ENCODE measurements at regions not wholly inside any gene's neighbourhood (a gene's known extent, or its start where the extent isn't known, plus 50 kb on each side); places are given as distances from the start of the nearest gene placed in this dataset.
A peak's percentile ranks its signal among the peaks of the same experiment; 100 is the strongest.

DNA sequence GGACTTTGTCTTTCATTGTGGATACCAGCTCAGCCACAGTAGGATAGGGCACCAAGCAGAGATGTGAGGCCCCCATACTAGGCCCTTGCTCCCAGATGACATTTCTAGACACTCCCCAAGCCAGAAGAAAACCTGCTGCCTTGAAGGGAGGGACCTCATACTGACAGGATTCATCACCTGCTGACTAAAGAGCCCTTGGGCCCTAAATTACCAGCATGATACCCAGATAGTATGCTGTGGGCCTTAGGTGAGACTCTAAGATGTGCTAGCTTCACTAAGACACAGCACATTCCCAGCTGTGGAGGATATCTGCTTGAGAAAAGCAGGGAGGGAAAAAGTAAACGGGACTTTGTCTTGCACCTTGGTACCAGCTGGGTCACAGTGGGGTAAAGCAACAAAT lies 324.0 kb downstream of the TBL1XR1 start:
- TF ChIP-seq YY1 (IDR thresholded peaks at IDR 0.05; ENCODE audit: insufficient read depth, insufficient read length) (no peak), ZNF274 (IDR thresholded peaks at IDR 0.05; ENCODE audit: low read depth, low read length) (no peak), SUZ12 (IDR thresholded peaks at IDR 0.05; ENCODE audit: extremely low read depth, insufficient read depth, insufficient read length) (no peak)
- Histone ChIP-seq H3K4me1 (ENCODE audit: insufficient read depth, insufficient read length) (no peaks in the 10 kb centered on the region), H3K9me3 (ENCODE audit: insufficient read depth, low read length) (peaks cover 4% of the 10 kb centered on the region; the same call in 1 of the 2 replicates), H3K9ac (ENCODE audit: insufficient read length, low read depth) (no peak overlapping the region), H3K27me3 (ENCODE audit: insufficient read depth, insufficient read length) (no peaks in the 10 kb centered on the region), H3K4me3 (ENCODE audit: insufficient read length, low read depth) (no peak overlapping the region), H3K36me3 (ENCODE audit: insufficient read depth, insufficient read length, low read length) (no peaks in the 10 kb centered on the region)
- no peak for DNase-seq (ENCODE audit: low read depth, low spot score)

DNA sequence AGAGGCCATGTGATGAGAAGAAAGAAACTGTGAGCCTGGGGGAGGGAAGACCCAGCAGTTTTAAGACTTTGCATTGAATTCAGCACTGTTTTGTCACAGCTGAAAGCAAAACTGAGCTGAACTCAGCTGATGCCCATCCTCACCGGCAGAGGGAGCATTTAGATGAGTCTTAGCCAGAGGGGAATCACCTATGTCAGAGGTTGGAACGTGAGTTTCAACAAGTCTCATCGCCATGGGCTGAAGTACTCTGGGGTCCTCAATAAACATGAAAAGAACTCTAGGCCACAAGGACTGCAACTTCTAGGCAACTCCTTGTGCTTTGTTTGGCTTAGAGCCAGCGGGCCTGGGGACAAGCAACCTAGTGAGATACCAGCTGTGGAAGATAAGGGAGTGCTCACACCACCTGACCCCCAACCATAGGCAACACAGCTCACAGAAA lies 324.5 kb downstream of the TBL1XR1 start:
- Histone ChIP-seq H3K27me3 (ENCODE audit: insufficient read depth, insufficient read length) (no peaks in the 10 kb centered on the region), H3K4me1 (ENCODE audit: insufficient read depth, insufficient read length) (no peaks in the 10 kb centered on the region), H3K9me3 (ENCODE audit: insufficient read depth, low read length) (peaks cover 4% of the 10 kb centered on the region; the same call in 1 of the 2 replicates), H3K4me3 (ENCODE audit: insufficient read length, low read depth) (no peak overlapping the region), H3K36me3 (ENCODE audit: insufficient read depth, insufficient read length, low read length) (no peaks in the 10 kb centered on the region), H3K9ac (ENCODE audit: insufficient read length, low read depth) (no peak overlapping the region)
- no peak for TF ChIP-seq ZNF274 (IDR thresholded peaks at IDR 0.05; ENCODE audit: low read depth, low read length)
- no peak for TF ChIP-seq SUZ12 (IDR thresholded peaks at IDR 0.05; ENCODE audit: extremely low read depth, insufficient read depth, insufficient read length)
- TF ChIP-seq YY1 (IDR thresholded peaks at IDR 0.05; ENCODE audit: insufficient read depth, insufficient read length), result no peak
- peak; percentile 60 for DNase-seq (ENCODE audit: low read depth, low spot score)

DNA sequence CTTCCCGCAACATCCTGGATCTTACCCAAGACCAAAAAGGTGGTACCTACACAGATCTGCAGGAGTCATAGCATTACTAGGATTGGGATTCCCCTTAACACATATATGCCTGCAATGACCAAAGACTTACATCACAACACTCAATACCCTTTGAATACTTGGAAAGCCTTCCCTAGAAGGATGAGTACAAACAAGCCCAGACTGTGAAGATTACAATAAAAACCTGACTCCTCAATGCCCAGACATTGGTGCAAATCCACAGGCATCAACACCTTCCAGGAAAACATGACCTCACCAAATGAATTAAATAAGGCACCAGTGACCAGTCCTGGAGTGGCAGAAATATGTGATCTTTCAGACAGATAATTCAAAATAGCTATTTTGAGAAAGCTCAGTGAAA lies 326.8 kb downstream of the TBL1XR1 start:
- Histone ChIP-seq H3K4me1 (ENCODE audit: insufficient read depth, insufficient read length) (no peaks in the 10 kb centered on the region), H3K27me3 (ENCODE audit: insufficient read depth, insufficient read length) (no peaks in the 10 kb centered on the region), H3K9me3 (ENCODE audit: insufficient read depth, low read length) (peaks cover 4% of the 10 kb centered on the region; the same call in 1 of the 2 replicates), H3K4me3 (ENCODE audit: insufficient read length, low read depth) (no peak overlapping the region), H3K36me3 (ENCODE audit: insufficient read depth, insufficient read length, low read length) (no peaks in the 10 kb centered on the region), H3K9ac (ENCODE audit: insufficient read length, low read depth) (no peak overlapping the region)
- DNase-seq (ENCODE audit: low read depth, low spot score), result no peak
- TF ChIP-seq YY1 (IDR thresholded peaks at IDR 0.05; ENCODE audit: insufficient read depth, insufficient read length) (no peak), SUZ12 (IDR thresholded peaks at IDR 0.05; ENCODE audit: extremely low read depth, insufficient read depth, insufficient read length) (no peak)

DNA sequence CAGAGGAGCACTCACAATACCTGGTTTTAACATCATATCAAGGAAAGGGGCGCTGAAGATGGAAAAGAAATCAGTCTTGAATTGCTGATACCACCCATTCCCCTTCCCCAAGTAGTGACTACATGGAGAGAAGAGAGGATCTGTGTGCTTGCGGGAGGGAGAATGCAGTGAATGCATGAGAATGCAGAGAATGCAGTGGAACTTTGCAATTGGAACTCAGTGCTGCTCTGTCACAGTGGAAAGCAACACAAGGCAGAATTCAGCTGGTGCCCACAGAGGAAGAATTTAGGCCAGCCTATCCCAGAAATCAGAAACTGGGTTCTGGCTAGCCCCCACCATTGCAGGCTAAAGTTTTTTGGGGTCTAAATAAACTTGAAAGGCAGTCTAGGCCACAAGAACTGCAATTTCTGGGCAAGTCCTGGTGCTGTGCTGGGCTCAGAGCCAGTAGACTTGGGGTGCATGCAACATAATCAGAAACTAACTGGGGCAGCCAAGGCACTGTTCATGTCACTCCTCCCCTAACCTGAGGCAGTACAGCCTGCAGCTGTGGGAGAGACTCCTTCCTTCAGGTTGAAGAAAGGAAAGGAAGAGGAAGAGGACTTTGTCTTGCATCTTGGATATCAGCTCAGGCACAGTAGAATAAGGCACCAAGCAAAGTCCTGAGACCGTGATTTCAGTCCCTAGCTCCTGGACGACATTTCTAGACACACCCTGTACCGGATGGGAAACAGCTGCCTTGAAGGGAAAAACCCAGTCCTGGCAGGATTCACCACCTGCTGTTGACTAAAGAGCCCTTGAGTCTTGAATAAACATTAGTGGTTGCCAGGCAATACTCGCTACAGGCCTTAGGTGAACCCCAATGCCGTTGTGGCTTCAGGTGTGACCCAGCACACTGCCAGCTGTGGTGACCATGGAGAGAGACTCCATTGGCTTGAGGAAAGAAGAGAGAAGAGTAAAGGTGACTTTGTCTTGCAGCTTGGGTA lies 329.3 kb downstream of the TBL1XR1 start:
- H3K4me1 ChIP-seq (ENCODE audit: insufficient read depth, insufficient read length), result no peaks in the 10 kb centered on the region
- no peaks in the 10 kb centered on the region for H3K27me3 ChIP-seq (ENCODE audit: insufficient read depth, insufficient read length)
- H3K9ac ChIP-seq (ENCODE audit: insufficient read length, low read depth), result no peak overlapping the region
- H3K9me3 ChIP-seq (ENCODE audit: insufficient read depth, low read length), result peaks cover 4% of the 10 kb centered on the region; the same call in 1 of the 2 replicates
- TF ChIP-seq YY1 (IDR thresholded peaks at IDR 0.05; ENCODE audit: insufficient read depth, insufficient read length) (no peak), ZNF274 (IDR thresholded peaks at IDR 0.05; ENCODE audit: low read depth, low read length) (no peak), SUZ12 (IDR thresholded peaks at IDR 0.05; ENCODE audit: extremely low read depth, insufficient read depth, insufficient read length) (no peak)
- no peak overlapping the region for H3K4me3 ChIP-seq (ENCODE audit: insufficient read length, low read depth)
- no peaks in the 10 kb centered on the region for H3K36me3 ChIP-seq (ENCODE audit: insufficient read depth, insufficient read length, low read length)
- DNase-seq (ENCODE audit: low read depth, low spot score), result peak; percentile 18

- Histone ChIP-seq H3K4me1 (ENCODE audit: insufficient read depth, insufficient read length) (no peaks in the 10 kb centered on the region), H3K9me3 (ENCODE audit: insufficient read depth, low read length) (peaks cover 12% of the 10 kb centered on the region), H3K4me3 (ENCODE audit: insufficient read length, low read depth) (no peak overlapping the region), H3K36me3 (ENCODE audit: insufficient read depth, insufficient read length, low read length) (no peaks in the 10 kb centered on the region), H3K27me3 (ENCODE audit: insufficient read depth, insufficient read length) (no peaks in the 10 kb centered on the region), H3K9ac (ENCODE audit: insufficient read length, low read depth) (no peak overlapping the region)
- DNase-seq (ENCODE audit: low read depth, low spot score), result no peak
- no peak for TF ChIP-seq SUZ12 (IDR thresholded peaks at IDR 0.05; ENCODE audit: extremely low read depth, insufficient read depth, insufficient read length)
- no peak for TF ChIP-seq YY1 (IDR thresholded peaks at IDR 0.05; ENCODE audit: insufficient read depth, insufficient read length)
- TF ChIP-seq ZNF274 (IDR thresholded peaks at IDR 0.05; ENCODE audit: low read depth, low read length), result no peak
Measured at GRCh38 chr3:176861137-176861536, 336.1 kb downstream of the TBL1XR1 start.

GRCh38 chr3:176856721-176857120 lies 340.6 kb downstream of the TBL1XR1 start:
- no peak for TF ChIP-seq SUZ12 (IDR thresholded peaks at IDR 0.05; ENCODE audit: extremely low read depth, insufficient read depth, insufficient read length)
- no peak for TF ChIP-seq ZNF274 (IDR thresholded peaks at IDR 0.05; ENCODE audit: low read depth, low read length)
- no peak for TF ChIP-seq YY1 (IDR thresholded peaks at IDR 0.05; ENCODE audit: insufficient read depth, insufficient read length)
- Histone ChIP-seq H3K27me3 (ENCODE audit: insufficient read depth, insufficient read length) (no peaks in the 10 kb centered on the region), H3K9ac (ENCODE audit: insufficient read length, low read depth) (no peak overlapping the region), H3K9me3 (ENCODE audit: insufficient read depth, low read length) (peaks cover 12% of the 10 kb centered on the region), H3K4me1 (ENCODE audit: insufficient read depth, insufficient read length) (no peaks in the 10 kb centered on the region), H3K4me3 (ENCODE audit: insufficient read length, low read depth) (no peak overlapping the region), H3K36me3 (ENCODE audit: insufficient read depth, insufficient read length, low read length) (no peaks in the 10 kb centered on the region)
- no peak for DNase-seq (ENCODE audit: low read depth, low spot score)

GRCh38 chr3:176855901-176856486 lies 341.3 kb downstream of the TBL1XR1 start:
- Histone ChIP-seq H3K9me3 (ENCODE audit: insufficient read depth, low read length) (peaks cover 6% of the 10 kb centered on the region), H3K4me3 (ENCODE audit: insufficient read length, low read depth) (no peak overlapping the region), H3K36me3 (ENCODE audit: insufficient read depth, insufficient read length, low read length) (no peaks in the 10 kb centered on the region), H3K9ac (ENCODE audit: insufficient read length, low read depth) (no peak overlapping the region), H3K4me1 (ENCODE audit: insufficient read depth, insufficient read length) (no peaks in the 10 kb centered on the region), H3K27me3 (ENCODE audit: insufficient read depth, insufficient read length) (no peaks in the 10 kb centered on the region)
- TF ChIP-seq YY1 (IDR thresholded peaks at IDR 0.05; ENCODE audit: insufficient read depth, insufficient read length) (no peak), SUZ12 (IDR thresholded peaks at IDR 0.05; ENCODE audit: extremely low read depth, insufficient read depth, insufficient read length) (no peak), ZNF274 (IDR thresholded peaks at IDR 0.05; ENCODE audit: low read depth, low read length) (no peak)
- DNase-seq (ENCODE audit: low read depth, low spot score), result no peak
